ENCODE measurements at regions not wholly inside any gene's neighbourhood (a gene's known extent, or its start where the extent isn't known, plus 50 kb on each side); places are given as distances from the start of the nearest gene placed in this dataset.

DNA sequence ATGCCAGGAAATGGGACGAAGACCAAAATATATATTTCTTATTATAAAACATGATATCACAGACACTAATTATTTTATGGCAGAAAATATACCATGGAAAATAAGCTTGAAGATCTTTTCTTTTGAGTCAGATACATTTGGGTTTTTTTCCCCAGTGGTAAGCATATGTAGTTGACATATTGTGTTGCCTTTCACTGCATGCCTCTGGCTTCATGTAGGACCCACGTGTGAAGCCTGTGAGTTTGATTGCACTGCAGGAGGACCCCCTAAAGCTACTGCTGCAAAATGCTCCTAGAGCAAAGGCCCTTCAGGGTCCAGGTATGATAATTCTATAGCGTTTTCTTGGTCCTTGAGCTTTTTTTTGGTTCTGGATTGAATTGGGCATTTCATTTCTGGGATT, 190.7 kb upstream of the KIRREL3 start:
- TF ChIP-seq, protein P1, sequence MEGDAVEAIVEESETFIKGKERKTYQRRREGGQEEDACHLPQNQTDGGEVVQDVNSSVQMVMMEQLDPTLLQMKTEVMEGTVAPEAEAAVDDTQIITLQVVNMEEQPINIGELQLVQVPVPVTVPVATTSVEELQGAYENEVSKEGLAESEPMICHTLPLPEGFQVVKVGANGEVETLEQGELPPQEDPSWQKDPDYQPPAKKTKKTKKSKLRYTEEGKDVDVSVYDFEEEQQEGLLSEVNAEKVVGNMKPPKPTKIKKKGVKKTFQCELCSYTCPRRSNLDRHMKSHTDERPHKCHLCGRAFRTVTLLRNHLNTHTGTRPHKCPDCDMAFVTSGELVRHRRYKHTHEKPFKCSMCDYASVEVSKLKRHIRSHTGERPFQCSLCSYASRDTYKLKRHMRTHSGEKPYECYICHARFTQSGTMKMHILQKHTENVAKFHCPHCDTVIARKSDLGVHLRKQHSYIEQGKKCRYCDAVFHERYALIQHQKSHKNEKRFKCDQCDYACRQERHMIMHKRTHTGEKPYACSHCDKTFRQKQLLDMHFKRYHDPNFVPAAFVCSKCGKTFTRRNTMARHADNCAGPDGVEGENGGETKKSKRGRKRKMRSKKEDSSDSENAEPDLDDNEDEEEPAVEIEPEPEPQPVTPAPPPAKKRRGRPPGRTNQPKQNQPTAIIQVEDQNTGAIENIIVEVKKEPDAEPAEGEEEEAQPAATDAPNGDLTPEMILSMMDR (IDR thresholded peaks at IDR 0.05), result no peak
- no peak for TF ChIP-seq POLR2A (IDR thresholded peaks at IDR 0.05)

Measured in uterus (tissue), 2 donors.